ENCODE measurements at regions not wholly inside any gene's neighbourhood (a gene's known extent, or its start where the extent isn't known, plus 50 kb on each side); places are given as distances from the start of the nearest gene placed in this dataset.

DNA sequence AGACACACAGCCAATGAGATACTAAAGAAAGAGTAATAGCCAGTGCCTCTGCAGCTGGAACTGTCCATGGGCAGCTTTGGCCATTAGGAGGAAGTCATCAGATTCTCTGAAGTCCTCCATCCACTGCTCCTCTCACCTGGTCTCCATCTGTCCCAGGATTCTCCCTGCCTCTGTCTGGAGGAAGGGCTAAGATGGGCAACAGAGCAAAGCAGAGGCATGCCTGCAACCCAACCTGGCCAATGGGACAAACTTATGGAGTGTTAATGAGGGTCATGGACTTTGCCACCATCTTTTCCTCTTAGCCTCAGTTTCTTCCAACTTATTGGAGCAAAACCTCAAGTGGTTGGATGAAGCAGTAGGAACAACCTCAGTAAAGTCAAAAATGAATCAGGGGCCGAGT is 91.5 kb upstream of the SIX3 start:
- POLR2A ChIA-PET: no interaction called here
- DNase-seq (ENCODE audit: low read depth, low spot score) (no peak), FAIRE-seq (no peak)
- H3K9me1 ChIP-seq (replicated peaks; ENCODE audit: control insufficient read depth, extremely low read depth, insufficient read depth, low read length): no peaks in the 10 kb centered on the region
- H3K36me3 ChIP-seq (ENCODE audit: control insufficient read depth in 2 of 2, extremely low read depth in 1 of 2, insufficient read depth in 2 of 2, low read length in 2 of 2): no peaks in the 10 kb centered on the region
- H3K27ac ChIP-seq (ENCODE audit: insufficient read depth, low read depth, low read length): no peak overlapping the region
- H3K9ac ChIP-seq (replicated peaks; ENCODE audit: extremely low read depth, insufficient read depth, low read length): no peak overlapping the region
- dilution Hi-C loops (cut with MboI; ENCODE audit: extremely low pct_ligation_motif_present, low sequenced_read_pairs): no loop called here
- no peak overlapping the region for H3K4me2 ChIP-seq (ENCODE audit: insufficient read depth, low read length)
- no peaks in the 10 kb centered on the region for H3K79me2 ChIP-seq (ENCODE audit: control insufficient read depth, insufficient read depth, low read length)
- intact Hi-C loops (cut with micrococcal nuclease): no loop called here
- peaks cover 3 to 11% of the 10 kb centered on the region in 2 experiments for H3K27me3 ChIP-seq (ENCODE audit: control insufficient read depth in 2 of 2, insufficient read depth in 2 of 2, low read length in 2 of 2)
- no peaks in the 10 kb centered on the region for H3K9me3 ChIP-seq (replicated peaks; ENCODE audit: control insufficient read depth, insufficient read depth, low read length)
- no peaks in the 10 kb centered on the region for H3K4me1 ChIP-seq (ENCODE audit: control insufficient read depth, extremely low read depth, insufficient read depth, low read length)
- H2AFZ ChIP-seq (ENCODE audit: low read depth, low read length): no peak overlapping the region
- CTCF ChIA-PET: no interaction called here
- no peak for TF ChIP-seq EZH2 (IDR thresholded peaks at IDR 0.05; ENCODE audit: borderline replicate concordance, low read depth, low read length, severe bottlenecking)
- H4K20me1 ChIP-seq (replicated peaks; ENCODE audit: control insufficient read depth, extremely low read depth, insufficient read depth, low read length): no peaks in the 10 kb centered on the region
- no peak overlapping the region for H3K4me3 ChIP-seq (replicated peaks in 1 of 3; ENCODE audit: insufficient read depth in 1 of 3, low read depth in 1 of 3, low read length in 3 of 3)
- BruUV-seq (replicated peaks): no TSS peak

DNA sequence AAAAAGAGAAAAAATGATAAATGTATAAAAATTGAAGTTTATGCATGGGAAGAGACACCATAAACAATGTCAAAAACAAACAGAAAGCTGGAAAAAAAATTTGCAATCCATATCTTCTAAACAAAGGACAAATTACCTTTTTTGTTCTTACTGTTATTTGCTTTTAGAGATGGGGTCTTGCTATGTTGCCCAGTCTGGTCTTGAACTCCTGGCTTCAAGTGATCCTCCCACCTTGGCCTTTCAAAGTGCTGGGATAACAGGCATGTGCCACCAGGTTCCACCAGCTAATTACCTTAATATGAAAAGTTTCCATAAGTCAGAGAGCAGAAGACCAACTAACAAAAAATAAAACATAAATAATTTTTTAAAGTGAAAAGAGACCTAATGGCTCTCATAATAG is 90.0 kb upstream of the SIX3 start:
- Histone ChIP-seq H3K79me2 (ENCODE audit: control insufficient read depth, insufficient read depth, low read length) (no peaks in the 10 kb centered on the region), H3K27ac (ENCODE audit: insufficient read depth, low read depth, low read length) (no peak overlapping the region), H3K9me1 (replicated peaks; ENCODE audit: control insufficient read depth, extremely low read depth, insufficient read depth, low read length) (no peaks in the 10 kb centered on the region), H3K4me1 (ENCODE audit: control insufficient read depth, extremely low read depth, insufficient read depth, low read length) (no peaks in the 10 kb centered on the region), H3K4me3 (replicated peaks in 1 of 3; ENCODE audit: insufficient read depth in 1 of 3, low read depth in 1 of 3, low read length in 3 of 3) (no peak overlapping the region), H3K4me2 (ENCODE audit: insufficient read depth, low read length) (no peak overlapping the region), H4K20me1 (replicated peaks; ENCODE audit: control insufficient read depth, extremely low read depth, insufficient read depth, low read length) (no peaks in the 10 kb centered on the region), H2AFZ (ENCODE audit: low read depth, low read length) (no peak overlapping the region), H3K36me3 (ENCODE audit: control insufficient read depth in 2 of 2, extremely low read depth in 1 of 2, insufficient read depth in 2 of 2, low read length in 2 of 2) (no peaks in the 10 kb centered on the region), H3K9ac (replicated peaks; ENCODE audit: extremely low read depth, insufficient read depth, low read length) (no peak overlapping the region), H3K9me3 (replicated peaks; ENCODE audit: control insufficient read depth, insufficient read depth, low read length) (no peaks in the 10 kb centered on the region), H3K27me3 (ENCODE audit: control insufficient read depth in 2 of 2, insufficient read depth in 2 of 2, low read length in 2 of 2) (peaks cover 3 to 11% of the 10 kb centered on the region in 2 experiments)
- POLR2A ChIA-PET: no interaction called here
- DNase-seq (ENCODE audit: low read depth, low spot score) (no peak), FAIRE-seq (no peak)
- TF ChIP-seq, protein P1, sequence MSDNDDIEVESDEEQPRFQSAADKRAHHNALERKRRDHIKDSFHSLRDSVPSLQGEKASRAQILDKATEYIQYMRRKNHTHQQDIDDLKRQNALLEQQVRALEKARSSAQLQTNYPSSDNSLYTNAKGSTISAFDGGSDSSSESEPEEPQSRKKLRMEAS (IDR thresholded peaks at IDR 0.05; ENCODE audit: insufficient read depth, insufficient read length): no peak
- TF ChIP-seq MYC (IDR thresholded peaks at IDR 0.05; ENCODE audit: low read depth, low read length) (no peak), JUN (IDR thresholded peaks at IDR 0.05; ENCODE audit: borderline replicate concordance, insufficient read depth, insufficient read length, low read depth) (no peak), POLR2A (IDR thresholded peaks at IDR 0.05; ENCODE audit: low read depth, low read length) (no peak), FOS (IDR thresholded peaks at IDR 0.05; ENCODE audit: borderline replicate concordance, insufficient read depth, low read length) (no peak), EZH2 (IDR thresholded peaks at IDR 0.05; ENCODE audit: borderline replicate concordance, low read depth, low read length, severe bottlenecking) (no peak), GATA2 (IDR thresholded peaks at IDR 0.05; ENCODE audit: insufficient read depth, insufficient read length, low read depth, low read length) (no peak), POLR2AphosphoS5 (IDR thresholded peaks at IDR 0.05; ENCODE audit: insufficient read depth, low read depth, low read length) (no peak)
- TF ChIP-seq, protein P2, sequence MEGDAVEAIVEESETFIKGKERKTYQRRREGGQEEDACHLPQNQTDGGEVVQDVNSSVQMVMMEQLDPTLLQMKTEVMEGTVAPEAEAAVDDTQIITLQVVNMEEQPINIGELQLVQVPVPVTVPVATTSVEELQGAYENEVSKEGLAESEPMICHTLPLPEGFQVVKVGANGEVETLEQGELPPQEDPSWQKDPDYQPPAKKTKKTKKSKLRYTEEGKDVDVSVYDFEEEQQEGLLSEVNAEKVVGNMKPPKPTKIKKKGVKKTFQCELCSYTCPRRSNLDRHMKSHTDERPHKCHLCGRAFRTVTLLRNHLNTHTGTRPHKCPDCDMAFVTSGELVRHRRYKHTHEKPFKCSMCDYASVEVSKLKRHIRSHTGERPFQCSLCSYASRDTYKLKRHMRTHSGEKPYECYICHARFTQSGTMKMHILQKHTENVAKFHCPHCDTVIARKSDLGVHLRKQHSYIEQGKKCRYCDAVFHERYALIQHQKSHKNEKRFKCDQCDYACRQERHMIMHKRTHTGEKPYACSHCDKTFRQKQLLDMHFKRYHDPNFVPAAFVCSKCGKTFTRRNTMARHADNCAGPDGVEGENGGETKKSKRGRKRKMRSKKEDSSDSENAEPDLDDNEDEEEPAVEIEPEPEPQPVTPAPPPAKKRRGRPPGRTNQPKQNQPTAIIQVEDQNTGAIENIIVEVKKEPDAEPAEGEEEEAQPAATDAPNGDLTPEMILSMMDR (IDR thresholded peaks at IDR 0.05; ENCODE audit: extremely low read depth in 1 of 2, insufficient read depth in 1 of 2, low read depth in 1 of 2, low read length in 2 of 2): no peak
- CTCF ChIA-PET: no interaction called here
- intact Hi-C loops (cut with micrococcal nuclease) (no loop called here), dilution Hi-C loops (cut with MboI; ENCODE audit: extremely low pct_ligation_motif_present, low sequenced_read_pairs) (no loop called here)
- no TSS peak for BruUV-seq (replicated peaks)
